GM19452 (cell line): ENCODE measurements at regions not wholly inside any gene's neighbourhood (a gene's known extent, or its start where the extent isn't known, plus 50 kb on each side); places are given as distances from the start of the nearest gene placed in this dataset.
"Not testable (repeated sequence)": the region's sequence is repeated elsewhere in the genome, so short reads cannot be mapped to it uniquely, and the experiment has no call there.

ENCODE experiments used
- ATAC-seq: cut with Tn5 transposase; IDR thresholded peaks from one replicate; pipeline ENCODE4 v1.9.1; 2021; ENCODE audit not compliant: unreplicated experiment

- ATAC-seq = not testable (repeated sequence)
These were observed 151.3 kb downstream of the LAT start for GRCh38 chr16:29136046-29136696.

- ATAC-seq = not testable (repeated sequence)
These were observed 150.2 kb downstream of the LAT start for GRCh38 chr16:29135098-29135497.

DNA sequence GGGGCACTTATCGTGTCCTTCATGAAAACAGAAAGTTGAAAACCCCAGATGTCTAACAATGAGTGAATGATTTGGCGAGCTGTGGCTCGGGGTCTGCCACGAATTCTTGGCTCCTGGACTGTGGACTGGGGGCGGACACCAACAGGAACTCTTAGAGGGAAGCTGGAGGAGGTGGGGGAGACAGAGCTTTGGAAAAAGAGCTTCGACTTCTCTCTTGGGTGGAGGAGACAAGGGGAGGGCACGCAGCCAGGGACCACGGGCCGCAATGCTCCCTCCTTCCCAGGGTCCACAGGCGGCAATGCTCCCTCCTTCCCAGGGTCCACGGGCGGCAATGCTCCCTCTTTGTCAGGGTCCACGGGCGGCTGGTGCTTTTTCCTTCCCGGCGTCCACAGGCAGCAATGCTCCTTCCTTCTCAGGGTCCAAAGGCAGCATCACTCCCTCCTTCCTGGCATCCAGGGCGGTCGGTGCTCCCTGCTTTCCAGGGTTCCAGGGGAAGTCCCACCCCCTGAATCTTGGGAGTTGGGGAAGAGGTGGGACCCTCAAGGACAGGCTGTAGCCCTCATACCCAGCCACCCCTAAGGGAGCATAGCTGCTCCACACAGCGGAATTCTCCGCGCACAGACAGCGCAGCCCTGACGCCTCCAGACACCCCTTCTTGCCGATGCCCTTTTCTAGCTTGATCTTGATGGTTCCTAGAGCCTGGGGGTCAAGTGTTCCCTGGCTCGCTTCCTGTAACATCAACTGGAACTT lies 149.0 kb downstream of the LAT start:
- ATAC-seq = not testable (repeated sequence)

- ATAC-seq = not testable (repeated sequence)
These were observed 148.0 kb downstream of the LAT start for GRCh38 chr16:29132869-29133268.

GRCh38 chr16:29132444-29132843 lies 147.6 kb downstream of the LAT start:
- ATAC-seq = not testable (repeated sequence)

DNA sequence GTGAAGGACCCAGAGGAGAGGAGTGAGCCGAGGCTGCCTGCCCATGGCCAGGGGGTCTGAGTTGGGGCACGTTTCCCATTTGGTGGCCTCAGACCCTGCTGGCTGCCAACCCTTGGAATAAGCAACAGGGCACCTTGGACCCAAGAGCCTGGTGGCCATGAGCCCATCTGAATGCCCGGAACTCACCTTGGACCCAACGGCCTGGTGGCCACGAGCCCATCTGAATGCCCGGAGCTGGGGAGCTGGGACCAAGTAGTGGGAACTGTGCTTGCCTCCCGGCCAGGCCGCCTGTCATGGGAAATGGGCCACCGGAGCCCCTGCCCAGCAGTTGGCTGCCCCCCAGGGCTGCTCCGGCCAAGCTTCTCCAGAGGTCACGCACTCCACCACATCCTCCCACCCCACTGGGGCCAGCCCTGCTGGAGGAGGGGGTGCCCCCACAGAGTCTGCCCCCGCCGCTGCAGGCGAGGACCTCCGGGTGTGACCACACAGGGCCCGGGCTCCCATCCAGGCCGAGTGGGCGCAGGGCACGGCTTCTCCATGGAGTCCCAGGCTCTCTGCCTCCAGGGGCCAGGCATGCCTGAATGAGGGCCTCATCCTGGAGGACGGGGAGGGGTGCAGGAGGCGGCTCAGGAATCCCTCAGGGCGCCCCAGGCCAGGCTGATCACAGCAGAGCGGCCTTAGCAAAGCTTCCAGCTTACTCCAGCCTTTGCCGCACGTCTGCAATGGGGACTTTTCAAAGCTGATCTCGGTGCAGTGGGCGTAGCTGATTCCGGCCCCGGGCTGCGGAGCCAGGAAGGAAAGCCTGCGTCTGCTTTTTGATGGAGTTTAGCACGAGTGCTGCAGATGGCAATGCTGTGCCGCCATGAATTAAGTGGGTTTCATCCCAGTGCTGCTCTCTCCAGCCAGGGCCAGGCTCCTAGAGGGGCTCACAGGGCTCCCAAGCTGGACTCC lies 146.3 kb downstream of the LAT start:
- not testable (repeated sequence) for ATAC-seq

- ATAC-seq = not testable (repeated sequence)
These were observed 145.4 kb downstream of the LAT start for GRCh38 chr16:29130131-29130711.

DNA sequence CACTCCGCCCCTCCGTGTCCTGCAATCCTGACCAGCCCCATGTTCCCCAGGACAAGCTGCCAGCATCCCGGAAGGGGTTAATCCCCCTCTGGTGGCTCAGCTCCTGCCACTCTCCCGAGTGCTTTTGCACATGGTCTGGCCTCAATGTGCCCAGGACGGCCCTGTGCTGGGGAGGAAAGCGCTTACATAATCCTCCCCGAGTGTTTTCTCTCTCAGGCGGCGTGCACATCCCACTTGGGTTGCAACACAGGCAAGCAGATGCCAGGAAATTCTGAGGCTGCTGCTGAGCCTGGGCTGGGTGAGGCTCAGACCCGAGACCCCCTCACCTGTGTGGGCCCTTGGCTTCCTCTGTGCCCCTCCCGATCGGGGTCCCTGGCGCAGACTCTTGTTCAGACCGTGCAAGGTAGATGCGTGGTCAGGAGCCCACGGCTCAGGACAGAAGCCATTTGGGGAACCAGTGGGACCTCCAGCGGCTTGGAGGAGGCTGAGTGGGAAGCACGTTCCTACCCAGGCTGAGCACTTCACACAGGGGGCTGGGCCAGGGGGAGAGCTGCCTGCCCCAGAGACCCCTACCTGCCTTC lies 144.7 kb downstream of the LAT start:
- ATAC-seq = not testable (repeated sequence)

GRCh38 chr16:29128732-29129457 lies 144.0 kb downstream of the LAT start:
- not testable (repeated sequence) for ATAC-seq

DNA sequence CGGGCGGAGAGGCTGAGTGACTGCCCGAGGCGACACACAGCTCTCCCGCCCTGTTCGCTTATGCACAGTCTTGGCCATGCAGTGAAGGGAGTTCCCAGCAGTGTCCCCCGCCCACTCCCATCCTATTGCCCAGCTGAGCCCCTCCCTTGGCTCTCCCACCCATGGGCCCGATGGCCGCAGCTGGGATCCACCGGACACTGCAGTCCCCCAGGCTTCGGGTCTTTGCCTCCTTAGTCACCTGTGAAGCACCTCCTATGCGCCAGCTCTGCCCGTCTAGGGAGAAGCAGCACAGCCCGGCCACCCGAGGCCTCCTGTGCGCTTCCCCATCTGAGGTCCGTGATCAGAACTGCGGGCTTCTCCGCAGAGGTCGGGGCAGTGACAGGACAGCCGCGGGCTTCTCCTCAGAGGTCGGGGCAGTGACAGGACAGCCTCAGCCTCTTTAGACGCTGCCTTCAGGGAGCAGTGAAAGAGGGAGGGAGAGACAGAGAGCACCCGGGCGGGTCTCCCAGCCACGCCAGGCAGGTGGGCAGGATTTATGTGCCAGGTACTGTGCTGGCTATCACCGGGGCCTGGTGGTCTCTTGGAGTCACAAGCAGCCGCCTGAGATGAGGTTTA lies 143.1 kb downstream of the LAT start:
- ATAC-seq = not testable (repeated sequence)

GRCh38 chr16:29126616-29127015 lies 141.8 kb downstream of the LAT start:
- no peak for ATAC-seq

- no peak for ATAC-seq
These were observed 141.2 kb downstream of the LAT start for GRCh38 chr16:29126057-29126494.

DNA sequence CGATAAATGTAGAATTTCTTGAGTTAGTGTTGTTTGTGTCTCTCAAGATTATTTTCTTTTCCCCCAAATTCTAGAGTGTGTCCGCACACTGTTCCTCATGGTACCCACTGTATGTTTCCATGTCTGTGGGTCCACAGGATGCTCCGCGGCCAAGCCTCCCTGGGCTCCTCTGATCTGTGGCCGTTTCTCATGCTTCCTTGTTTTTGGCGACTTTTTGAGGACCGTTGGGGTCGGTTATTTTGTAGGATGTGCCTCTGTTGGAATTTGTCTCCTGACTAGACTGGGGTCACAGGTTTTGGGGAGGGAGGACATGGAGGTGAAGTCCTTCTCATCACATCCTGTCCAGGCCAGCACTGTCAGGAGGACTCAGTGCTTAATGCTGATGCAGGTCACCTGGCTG lies 140.0 kb downstream of the LAT start:
- ATAC-seq = no peak

DNA sequence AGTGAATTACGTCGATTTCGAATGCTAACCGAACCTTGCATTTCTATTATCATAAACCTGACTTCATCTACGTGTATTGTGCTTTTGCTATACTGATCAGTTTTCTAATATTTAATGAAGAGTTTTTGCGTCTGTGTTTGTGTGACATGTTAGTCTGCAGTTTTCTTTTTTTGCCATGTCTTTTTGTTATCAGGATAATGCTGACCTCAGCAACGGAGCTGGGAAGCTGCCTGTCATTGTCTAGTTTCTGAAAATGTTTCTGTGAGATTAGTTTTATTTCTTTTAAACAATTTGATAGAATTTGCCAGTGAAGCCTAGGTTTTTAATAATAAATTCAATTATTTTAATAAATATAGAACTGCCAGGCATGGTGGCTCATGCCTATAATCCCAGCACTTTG lies 139.3 kb downstream of the LAT start:
- ATAC-seq = not testable (repeated sequence)

GRCh38 chr16:29120680-29121079 lies 135.8 kb downstream of the LAT start:
- ATAC-seq = not testable (repeated sequence)

DNA sequence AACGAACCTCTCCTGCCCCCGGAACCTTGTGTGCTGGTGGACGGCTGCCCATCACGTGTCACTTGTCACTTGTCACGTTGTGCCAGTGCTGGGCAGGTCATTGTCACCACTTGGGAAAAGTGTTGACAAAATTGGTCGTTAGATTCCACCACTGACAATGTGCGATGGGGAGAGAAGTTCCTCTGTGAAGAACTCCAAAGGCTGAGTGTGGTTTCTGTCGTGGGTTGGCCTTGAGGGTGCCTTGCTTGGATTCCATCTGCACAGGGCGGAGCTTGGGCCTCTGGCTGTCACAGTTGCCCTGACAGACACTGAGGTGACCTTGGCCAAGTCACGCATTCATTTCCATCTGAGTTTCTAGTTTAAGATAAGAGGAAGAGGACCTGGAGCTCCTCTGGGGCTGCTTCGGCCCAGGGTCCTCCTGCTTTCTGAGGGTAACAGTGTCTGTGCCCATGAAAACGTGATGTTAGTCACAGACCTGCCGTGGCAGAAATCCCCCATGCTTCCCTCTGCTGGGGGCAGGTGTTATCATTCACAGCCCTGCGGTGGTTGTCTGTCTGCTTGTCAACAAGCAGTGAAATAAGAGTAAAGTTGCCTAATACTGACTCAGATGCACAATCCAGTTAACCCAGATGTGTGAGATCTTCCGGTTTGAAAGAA lies 133.6 kb downstream of the LAT start:
- not testable (repeated sequence) for ATAC-seq

DNA sequence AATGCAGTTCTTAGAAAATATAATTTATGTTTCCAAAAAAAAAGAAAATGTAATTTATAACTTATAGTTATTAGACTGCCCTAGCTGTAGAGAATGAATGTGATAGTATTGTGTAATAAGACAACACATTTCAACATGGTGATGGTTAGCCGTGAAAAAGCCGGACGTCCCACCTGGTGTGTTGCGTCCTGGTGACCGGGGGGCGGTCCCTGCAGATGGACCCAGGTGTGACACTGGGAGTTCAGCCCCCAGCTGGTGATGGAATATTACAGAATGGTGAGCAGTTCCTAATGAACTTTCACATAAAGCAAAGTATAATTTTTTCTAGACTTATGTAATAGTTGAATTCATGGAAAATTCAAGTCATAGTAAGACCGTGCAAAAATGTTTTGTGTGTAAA lies 132.8 kb downstream of the LAT start:
- ATAC-seq = no peak

GRCh38 chr16:29116980-29117379 lies 132.1 kb downstream of the LAT start:
- no peak for ATAC-seq

DNA sequence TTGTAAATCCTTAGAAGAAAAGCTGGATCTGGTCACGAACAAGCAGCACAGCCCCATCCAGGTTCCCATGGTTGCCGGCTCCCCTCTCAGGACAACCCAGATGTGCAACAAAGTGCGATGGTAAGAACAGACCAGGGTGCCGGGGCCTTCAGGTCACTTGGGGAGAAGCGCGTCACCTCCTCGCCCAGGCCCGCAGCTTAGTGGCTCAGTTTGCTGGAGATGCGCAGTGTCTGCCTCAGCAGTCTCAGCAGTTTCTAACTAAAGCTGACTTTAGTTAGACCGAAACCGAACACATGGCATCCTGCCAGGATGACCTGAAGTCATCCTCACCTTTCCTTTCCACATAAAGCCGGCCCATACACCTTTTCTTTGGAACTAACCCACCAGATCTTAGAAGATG lies 131.4 kb downstream of the LAT start:
- not testable (repeated sequence) for ATAC-seq
